Tibial nerve (tissue), 4 donors: ENCODE measurements at regions not wholly inside any gene's neighbourhood (a gene's known extent, or its start where the extent isn't known, plus 50 kb on each side); places are given as distances from the start of the nearest gene placed in this dataset.

Source experiments
- DNase-seq, 2 donors: peaks; one replicate each; pipeline ENCODE4 v3.0.0-alpha.2; 2019; ENCODE audit warnings: low spot score in 2 of 2
- H3K27ac ChIP-seq, 4 donors: fragments of 200-600 bp; sonication (generic) in 3 of 4; one replicate each; pipeline ENCODE4 v1.5.1; 2017 to 2019; ENCODE audit warnings: mild to moderate bottlenecking in 1 of 4
- H3K27me3 ChIP-seq, 2 donors: fragments of 200-600 bp; sonication (generic) in 1 of 2; one replicate each; pipeline versions ENCODE4 v1.5.1 to v1.6.0; 2017 to 2019
- H3K36me3 ChIP-seq, 3 donors: fragments of 200-600 bp; sonication (generic); one replicate each; pipeline ENCODE4 v1.5.1; 2018 to 2019
- H3K4me1 ChIP-seq, 4 donors: fragments of 200-600 bp; sonication (generic) in 3 of 4; one replicate each; pipeline ENCODE4 v1.5.1; 2017 to 2019
- H3K4me3 ChIP-seq, 4 donors: fragments of 200-600 bp; sonication (generic) in 3 of 4; one replicate each; pipeline ENCODE4 v1.5.1; 2017 to 2019; ENCODE audit warnings: mild to moderate bottlenecking in 1 of 4, moderate library complexity in 1 of 4
- H3K9me3 ChIP-seq, 4 donors: fragments of 200-600 bp; sonication (generic) in 3 of 4; one replicate each; pipeline ENCODE4 v1.5.1; 2017 to 2019
- CTCF ChIP-seq, 5 experiments: fragments of 200-600 bp in 3 of 5; fragments of 450-650 bp in 2 of 5; sonication (generic) in 3 of 5; IDR thresholded peaks; one replicate each; pipeline ENCODE4 v1.5.1; 2016 to 2019; ENCODE audit warnings: antibody characterized with exemption in 5 of 5, mild to moderate bottlenecking in 3 of 5, moderate library complexity in 2 of 5
- EP300 ChIP-seq, 2 donors: sonication (generic); formaldehyde crosslinking; IDR thresholded peaks; one replicate each; pipeline ENCODE4 v1.6.1; 2017; ENCODE audit warnings: antibody characterized with exemption in 2 of 2, mild to moderate bottlenecking in 1 of 2
- POLR2A ChIP-seq, 2 donors: fragments of 450-650 bp; IDR thresholded peaks; one replicate each; pipeline ENCODE4 v1.6.1; 2017; ENCODE audit warnings: antibody characterized with exemption in 2 of 2, mild to moderate bottlenecking in 2 of 2, moderate library complexity in 2 of 2
- WGBS, 2 donors: methylation state at CpG; one replicate each; pipeline ENCODE4 v1.1.5; 2018; 5-methylcytosine and 5-hydroxymethylcytosine counted together

- Histone ChIP-seq H3K4me3 (no peak overlapping the region), H3K4me1 (no peaks in the 10 kb centered on the region), H3K36me3 (no peaks in the 10 kb centered on the region), H3K27me3 (no peaks in the 10 kb centered on the region), H3K27ac (no peak overlapping the region), H3K9me3 (no peaks in the 10 kb centered on the region)
- 87 to 92% methylated on average over 3 of the region's 3 CpGs for WGBS, 2 donors
- TF ChIP-seq EP300 (IDR thresholded peaks at IDR 0.05) (no peak), CTCF (IDR thresholded peaks at IDR 0.05) (no peak)
- no peak for DNase-seq
Measured at GRCh38 chr2:198289811-198290210, 485.4 kb downstream of the PLCL1 start.

GRCh38 chr2:198287706-198288105, 483.3 kb downstream of the PLCL1 start:
- Histone ChIP-seq H3K4me1 (no peaks in the 10 kb centered on the region), H3K27me3 (no peaks in the 10 kb centered on the region), H3K27ac (no peak overlapping the region), H3K9me3 (no peaks in the 10 kb centered on the region), H3K36me3 (no peaks in the 10 kb centered on the region), H3K4me3 (no peak overlapping the region)
- 51 to 55% methylated on average over 2 of the region's 2 CpGs for WGBS, 2 donors
- DNase-seq, result no peak
- TF ChIP-seq EP300 (IDR thresholded peaks at IDR 0.05) (no peak), POLR2A (IDR thresholded peaks at IDR 0.05) (no peak), CTCF (IDR thresholded peaks at IDR 0.05) (no peak)

- no peaks in the 10 kb centered on the region for H3K9me3 ChIP-seq
- WGBS, 2 donors, result 76 to 82% methylated on average over 5 of the region's 5 CpGs
- DNase-seq, result no peak
- TF ChIP-seq EP300 (IDR thresholded peaks at IDR 0.05), result no peak
- TF ChIP-seq POLR2A (IDR thresholded peaks at IDR 0.05), result no peak
- no peak for TF ChIP-seq CTCF (IDR thresholded peaks at IDR 0.05)
- H3K36me3 ChIP-seq, result no peaks in the 10 kb centered on the region
- H3K4me3 ChIP-seq, result no peak overlapping the region
- no peaks in the 10 kb centered on the region for H3K4me1 ChIP-seq
- H3K27me3 ChIP-seq, result no peaks in the 10 kb centered on the region
- H3K27ac ChIP-seq, result no peak overlapping the region
Measured at GRCh38 chr2:198285216-198285615, 480.8 kb downstream of the PLCL1 start.

- H3K36me3 ChIP-seq, result no peaks in the 10 kb centered on the region
- DNase-seq, result no peak
- H3K4me1 ChIP-seq, result no peaks in the 10 kb centered on the region
- no peak for TF ChIP-seq EP300 (IDR thresholded peaks at IDR 0.05)
- TF ChIP-seq CTCF (IDR thresholded peaks at IDR 0.05), result no peak
- no peak for TF ChIP-seq POLR2A (IDR thresholded peaks at IDR 0.05)
- no peak overlapping the region for H3K27ac ChIP-seq
- no peak overlapping the region for H3K4me3 ChIP-seq
- H3K27me3 ChIP-seq, result no peaks in the 10 kb centered on the region
- 63 to 68% methylated on average over 2 of the region's 2 CpGs for WGBS, 2 donors
- no peaks in the 10 kb centered on the region for H3K9me3 ChIP-seq
Measured at GRCh38 chr2:198283146-198283545, 478.8 kb downstream of the PLCL1 start.

GRCh38 chr2:198282061-198282460, 477.7 kb downstream of the PLCL1 start:
- H3K27me3 ChIP-seq, result no peaks in the 10 kb centered on the region
- no peaks in the 10 kb centered on the region for H3K4me1 ChIP-seq
- no peak overlapping the region for H3K4me3 ChIP-seq
- H3K36me3 ChIP-seq, result no peaks in the 10 kb centered on the region
- no peak for TF ChIP-seq CTCF (IDR thresholded peaks at IDR 0.05)
- no peak for TF ChIP-seq EP300 (IDR thresholded peaks at IDR 0.05)
- TF ChIP-seq POLR2A (IDR thresholded peaks at IDR 0.05), result no peak
- DNase-seq, result no peak
- no peaks in the 10 kb centered on the region for H3K9me3 ChIP-seq
- no peak overlapping the region for H3K27ac ChIP-seq
- WGBS, 2 donors, result 66 to 72% methylated on average over 3 of the region's 3 CpGs
